ENCODE measurements at regions not wholly inside any gene's neighbourhood (a gene's known extent, or its start where the extent isn't known, plus 50 kb on each side); places are given as distances from the start of the nearest gene placed in this dataset.

GRCh38 chrX:43087830-43088229 lies 309.9 kb upstream of the PPP1R2C start:
- H3K4me1 ChIP-seq: no peaks in the 10 kb centered on the region
- no peak for TF ChIP-seq CTCF (IDR thresholded peaks at IDR 0.05)
- no peaks in the 10 kb centered on the region for H3K9me3 ChIP-seq
- intact Hi-C loops (cut with DNase I): no loop called here
- DNase-seq (ENCODE audit: low spot score in 2 of 2): no peak
- no peaks in the 10 kb centered on the region for H3K27me3 ChIP-seq
- H3K36me3 ChIP-seq: no peaks in the 10 kb centered on the region
- no peak overlapping the region for H3K27ac ChIP-seq
- no peak overlapping the region for H3K4me3 ChIP-seq

GRCh38 chrX:43096830-43097229 lies 318.9 kb upstream of the PPP1R2C start:
- Histone ChIP-seq H3K4me3 (no peak overlapping the region), H3K27me3 (no peaks in the 10 kb centered on the region), H3K27ac (no peak overlapping the region), H3K36me3 (no peaks in the 10 kb centered on the region), H3K4me1 (no peaks in the 10 kb centered on the region), H3K9me3 (no peaks in the 10 kb centered on the region)
- no peak for TF ChIP-seq CTCF (IDR thresholded peaks at IDR 0.05)
- no peak for DNase-seq (ENCODE audit: low spot score in 2 of 2)
- intact Hi-C loops (cut with DNase I): no loop called here

- Histone ChIP-seq H3K4me3 (no peak overlapping the region), H3K9me3 (no peaks in the 10 kb centered on the region), H3K36me3 (no peaks in the 10 kb centered on the region), H3K27ac (no peak overlapping the region), H3K4me1 (no peaks in the 10 kb centered on the region), H3K27me3 (no peaks in the 10 kb centered on the region)
- DNase-seq (ENCODE audit: low spot score in 2 of 2): no peak
- intact Hi-C loops (cut with DNase I): no loop called here
- no peak for TF ChIP-seq CTCF (IDR thresholded peaks at IDR 0.05)
Observed at GRCh38 chrX:43106009-43106408, 328.0 kb upstream of the PPP1R2C start.

GRCh38 chrX:43108828-43109227 lies 330.9 kb upstream of the PPP1R2C start:
- DNase-seq (ENCODE audit: low spot score in 2 of 2): no peak
- Histone ChIP-seq H3K9me3 (no peaks in the 10 kb centered on the region), H3K4me1 (no peaks in the 10 kb centered on the region), H3K36me3 (no peaks in the 10 kb centered on the region), H3K27ac (no peak overlapping the region), H3K27me3 (no peaks in the 10 kb centered on the region), H3K4me3 (no peak overlapping the region)
- intact Hi-C loops (cut with DNase I): no loop called here
- no peak for TF ChIP-seq CTCF (IDR thresholded peaks at IDR 0.05)

- no peak for TF ChIP-seq CTCF (IDR thresholded peaks at IDR 0.05)
- Histone ChIP-seq H3K4me3 (no peak overlapping the region), H3K27ac (no peak overlapping the region), H3K36me3 (no peaks in the 10 kb centered on the region), H3K27me3 (no peaks in the 10 kb centered on the region), H3K9me3 (no peaks in the 10 kb centered on the region), H3K4me1 (no peaks in the 10 kb centered on the region)
- intact Hi-C loops (cut with DNase I): no loop called here
- no peak for DNase-seq (ENCODE audit: low spot score in 2 of 2)
Observed at GRCh38 chrX:43121637-43122036, 343.7 kb upstream of the PPP1R2C start.

- DNase-seq (ENCODE audit: low spot score in 2 of 2): no peak
- no peak for TF ChIP-seq CTCF (IDR thresholded peaks at IDR 0.05)
- Histone ChIP-seq H3K36me3 (no peaks in the 10 kb centered on the region), H3K4me1 (no peaks in the 10 kb centered on the region), H3K9me3 (no peaks in the 10 kb centered on the region), H3K4me3 (no peak overlapping the region), H3K27ac (no peak overlapping the region), H3K27me3 (no peaks in the 10 kb centered on the region)
- intact Hi-C loops (cut with DNase I): no loop called here
Observed at GRCh38 chrX:43139645-43140044, 361.7 kb upstream of the PPP1R2C start.

Data from ascending aorta (tissue), 2 donors.